ENCODE measurements at regions not wholly inside any gene's neighbourhood (a gene's known extent, or its start where the extent isn't known, plus 50 kb on each side); places are given as distances from the start of the nearest gene placed in this dataset.
"Not testable (repeated sequence)": the region's sequence is repeated elsewhere in the genome, so short reads cannot be mapped to it uniquely, and the experiment has no call there.

- no peak for DNase-seq (ENCODE audit: low spot score)
Observed at GRCh38 chr2:8559805-8560204, 122.1 kb upstream of the ID2 start.

- DNase-seq (ENCODE audit: low spot score), result not testable (repeated sequence)
Observed at GRCh38 chr2:8561692-8562091, 120.2 kb upstream of the ID2 start.

- DNase-seq (ENCODE audit: low spot score), result no peak
Observed at GRCh38 chr2:8563814-8564474, 117.9 kb upstream of the ID2 start.

GRCh38 chr2:8564475-8564874, 117.4 kb upstream of the ID2 start:
- DNase-seq (ENCODE audit: low spot score), result no peak

- no peak for DNase-seq (ENCODE audit: low spot score)
Observed at GRCh38 chr2:8565399-8566154, 116.3 kb upstream of the ID2 start.

- DNase-seq (ENCODE audit: low spot score), result no peak
Observed at GRCh38 chr2:8566155-8566670, 115.6 kb upstream of the ID2 start.

GRCh38 chr2:8566774-8567468, 114.9 kb upstream of the ID2 start:
- no peak for DNase-seq (ENCODE audit: low spot score)

- DNase-seq (ENCODE audit: low spot score), result no peak
Observed at GRCh38 chr2:8567469-8568260, 114.2 kb upstream of the ID2 start.

GRCh38 chr2:8568543-8569302, 113.1 kb upstream of the ID2 start:
- no peak for DNase-seq (ENCODE audit: low spot score)

- DNase-seq (ENCODE audit: low spot score), result no peak
Observed at GRCh38 chr2:8569332-8569930, 112.4 kb upstream of the ID2 start.

GRCh38 chr2:8570637-8571036, 111.2 kb upstream of the ID2 start:
- DNase-seq (ENCODE audit: low spot score), result no peak

GRCh38 chr2:8571301-8571791, 110.5 kb upstream of the ID2 start:
- no peak for DNase-seq (ENCODE audit: low spot score)

- no peak for DNase-seq (ENCODE audit: low spot score)
Observed at GRCh38 chr2:8571792-8572499, 109.9 kb upstream of the ID2 start.

GRCh38 chr2:8572712-8573233, 109.1 kb upstream of the ID2 start:
- DNase-seq (ENCODE audit: low spot score), result no peak

- DNase-seq (ENCODE audit: low spot score), result no peak
Observed at GRCh38 chr2:8573234-8573941, 108.5 kb upstream of the ID2 start.

- DNase-seq (ENCODE audit: low spot score), result no peak
Observed at GRCh38 chr2:8573942-8574195, 108.0 kb upstream of the ID2 start.

GRCh38 chr2:8574196-8575037, 107.4 kb upstream of the ID2 start:
- DNase-seq (ENCODE audit: low spot score), result no peak

Data from HT-29 (cell line).